Body of pancreas (tissue), 4 donors: ENCODE measurements at regions not wholly inside any gene's neighbourhood (a gene's known extent, or its start where the extent isn't known, plus 50 kb on each side); places are given as distances from the start of the nearest gene placed in this dataset.

ENCODE experiments used
- CTCF ChIP-seq, 7 experiments: fragments of 450-650 bp in 4 of 7; fragments of 200-600 bp in 3 of 7; sonication (generic) in 3 of 7; IDR thresholded peaks; one replicate each; pipeline ENCODE4 v1.5.1; 2016 to 2019; ENCODE audit warnings: antibody characterized with exemption in 7 of 7
- POLR2A ChIP-seq, 3 donors: fragments of 450-650 bp; IDR thresholded peaks; one replicate each; pipeline ENCODE4 v1.6.1; 2016; ENCODE audit warnings: antibody characterized with exemption in 3 of 3, mild to moderate bottlenecking in 2 of 3

- no peak for TF ChIP-seq POLR2A (IDR thresholded peaks at IDR 0.05)
- no peak for TF ChIP-seq CTCF (IDR thresholded peaks at IDR 0.05)
These were observed 244.6 kb upstream of the BOD1L1 start for GRCh38 chr4:13872155-13872554.
